UCSD-AML1 (cell line): ENCODE measurements at regions not wholly inside any gene's neighbourhood (a gene's known extent, or its start where the extent isn't known, plus 50 kb on each side); places are given as distances from the start of the nearest gene placed in this dataset.
"Not testable (repeated sequence)": the region's sequence is repeated elsewhere in the genome, so short reads cannot be mapped to it uniquely, and the experiment has no call there.

Experiments
- DNase-seq: peaks from one replicate; lab custom pipeline; 2025; ENCODE audit not compliant: unreplicated experiment; lab: John Stamatoyannopoulos, UW

- DNase-seq = no peak
Measured at GRCh38 chr12:126912111-126912510, 1354.9 kb upstream of the TMEM132C start.

- DNase-seq = no peak
Measured at GRCh38 chr12:126914170-126914793, 1352.7 kb upstream of the TMEM132C start.

GRCh38 chr12:126915309-126915708, 1351.7 kb upstream of the TMEM132C start:
- no peak for DNase-seq

- DNase-seq = no peak
Measured at GRCh38 chr12:126926023-126926594, 1340.9 kb upstream of the TMEM132C start.

- DNase-seq = no peak
Measured at GRCh38 chr12:126930234-126930633, 1336.7 kb upstream of the TMEM132C start.

- DNase-seq = no peak
Measured at GRCh38 chr12:126932156-126932555, 1334.8 kb upstream of the TMEM132C start.

- no peak for DNase-seq
Measured at GRCh38 chr12:126935435-126935834, 1331.5 kb upstream of the TMEM132C start.

- no peak for DNase-seq
Measured at GRCh38 chr12:126936181-126936851, 1330.7 kb upstream of the TMEM132C start.

GRCh38 chr12:126937431-126937830, 1329.5 kb upstream of the TMEM132C start:
- no peak for DNase-seq

- DNase-seq = no peak
Measured at GRCh38 chr12:126944684-126945083, 1322.3 kb upstream of the TMEM132C start.

- not testable (repeated sequence) for DNase-seq
Measured at GRCh38 chr12:126946958-126947357, 1320.0 kb upstream of the TMEM132C start.

GRCh38 chr12:126949558-126949957, 1317.4 kb upstream of the TMEM132C start:
- no peak for DNase-seq

- DNase-seq = no peak
Measured at GRCh38 chr12:126950266-126950665, 1316.7 kb upstream of the TMEM132C start.

GRCh38 chr12:126952096-126953007, 1314.6 kb upstream of the TMEM132C start:
- DNase-seq = no peak

- DNase-seq = no peak
Measured at GRCh38 chr12:126953365-126953889, 1313.5 kb upstream of the TMEM132C start.

GRCh38 chr12:126960221-126960620, 1306.7 kb upstream of the TMEM132C start:
- no peak for DNase-seq

GRCh38 chr12:126960709-126961108, 1306.3 kb upstream of the TMEM132C start:
- no peak for DNase-seq

- DNase-seq = no peak
Measured at GRCh38 chr12:126963825-126964224, 1303.1 kb upstream of the TMEM132C start.

- no peak for DNase-seq
Measured at GRCh38 chr12:126966498-126966897, 1300.5 kb upstream of the TMEM132C start.

GRCh38 chr12:126967152-126967551, 1299.8 kb upstream of the TMEM132C start:
- no peak for DNase-seq

- no peak for DNase-seq
Measured at GRCh38 chr12:126974779-126975178, 1292.2 kb upstream of the TMEM132C start.
